Mucosa of stomach (tissue), 1 donor: ENCODE measurements at regions not wholly inside any gene's neighbourhood (a gene's known extent, or its start where the extent isn't known, plus 50 kb on each side); places are given as distances from the start of the nearest gene placed in this dataset.

Experiments
- H3K27me3 ChIP-seq: one replicate; pipeline ENCODE4 v1.7.0; 2013; ENCODE audit warnings: mild to moderate bottlenecking, low read length; ENCODE audit not compliant: control insufficient read depth, insufficient read depth
- H3K36me3 ChIP-seq: one replicate; pipeline ENCODE4 v1.7.0; 2013; ENCODE audit warnings: low read length; ENCODE audit not compliant: control insufficient read depth, insufficient read depth
- H3K4me1 ChIP-seq: one replicate; pipeline ENCODE4 v1.7.0; 2013; ENCODE audit warnings: mild to moderate bottlenecking, low read length; ENCODE audit not compliant: control insufficient read depth, insufficient read depth
- H3K4me3 ChIP-seq: one replicate; pipeline ENCODE4 v1.7.0; 2013; ENCODE audit warnings: low read length
- H3K9ac ChIP-seq: one replicate; pipeline ENCODE4 v1.7.0; 2013; ENCODE audit warnings: mild to moderate bottlenecking, low read length, moderate library complexity
- H3K9me3 ChIP-seq: one replicate; pipeline ENCODE4 v1.7.0; 2013; ENCODE audit warnings: mild to moderate bottlenecking, low read length, moderate library complexity; ENCODE audit not compliant: control insufficient read depth
- donor health status: Pancreatic carcinoma.

DNA sequence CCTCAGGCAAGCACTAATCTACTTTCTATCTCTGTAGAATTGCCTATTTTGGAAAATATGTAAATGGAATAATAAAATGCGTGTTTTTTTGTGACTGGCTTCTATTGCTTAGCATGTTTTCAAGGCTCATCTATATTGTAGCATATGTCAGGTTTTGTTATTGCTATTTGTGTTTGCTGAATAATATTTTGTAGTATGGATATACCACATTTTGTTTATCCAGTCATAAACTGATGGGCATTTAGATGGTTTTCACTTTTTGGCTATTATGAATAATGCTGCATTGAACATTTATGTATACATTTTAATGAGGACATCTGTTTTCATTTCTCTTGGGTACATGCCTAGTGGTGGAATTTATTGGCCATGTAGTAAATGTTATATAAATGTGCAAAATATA, 183.3 kb upstream of the ZP4 start:
- no peaks in the 10 kb centered on the region for H3K4me1 ChIP-seq
- no peaks in the 10 kb centered on the region for H3K27me3 ChIP-seq
- H3K4me3 ChIP-seq = no peak overlapping the region
- H3K36me3 ChIP-seq = no peaks in the 10 kb centered on the region
- H3K9ac ChIP-seq = no peak overlapping the region
- H3K9me3 ChIP-seq = no peaks in the 10 kb centered on the region

DNA sequence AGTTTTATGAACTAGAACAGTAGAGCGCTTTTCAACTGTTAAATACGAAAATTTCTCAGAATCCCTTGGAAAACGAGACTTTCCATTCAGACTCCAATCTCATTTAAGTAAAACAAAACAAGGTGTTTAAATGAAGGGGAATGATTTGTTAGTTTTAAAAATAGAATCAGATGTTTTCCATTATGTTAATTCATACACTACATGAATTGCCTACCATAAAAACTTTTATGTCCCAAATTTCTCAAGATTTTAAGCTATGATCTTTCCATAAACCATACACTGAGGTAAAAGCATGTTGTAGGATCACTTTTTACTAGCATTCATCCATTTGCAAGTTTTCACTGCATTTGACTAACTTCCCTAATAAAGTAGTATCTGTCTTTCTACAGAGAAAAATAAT, 180.3 kb upstream of the ZP4 start:
- no peak overlapping the region for H3K9ac ChIP-seq
- H3K4me3 ChIP-seq = no peak overlapping the region
- no peaks in the 10 kb centered on the region for H3K9me3 ChIP-seq

DNA sequence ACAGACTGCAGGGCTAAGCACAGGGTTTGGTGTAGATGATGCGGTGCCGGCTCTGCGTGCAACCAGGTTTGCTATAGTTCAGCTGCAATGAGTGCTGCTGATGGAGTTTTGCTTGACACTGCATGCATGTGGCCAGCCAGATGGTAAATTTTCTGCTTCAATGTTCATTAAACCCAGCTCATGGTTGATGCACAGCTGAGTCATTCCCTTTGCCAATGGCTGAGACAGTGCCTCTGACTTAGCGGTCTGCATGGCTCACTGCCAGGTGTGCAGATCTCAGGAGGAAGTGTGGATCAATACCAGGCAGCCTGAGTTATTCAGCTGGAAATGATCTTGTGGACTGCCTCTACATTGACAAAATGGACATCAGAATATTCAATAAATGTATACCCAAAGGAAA, 172.7 kb upstream of the ZP4 start:
- Histone ChIP-seq H3K9me3 (no peaks in the 10 kb centered on the region), H3K4me3 (no peak overlapping the region), H3K27me3 (no peaks in the 10 kb centered on the region), H3K36me3 (no peaks in the 10 kb centered on the region), H3K4me1 (no peaks in the 10 kb centered on the region), H3K9ac (no peak overlapping the region)

More for the DNA sequence above, 180.3 kb upstream of the ZP4 start:
- Histone ChIP-seq H3K36me3 (no peaks in the 10 kb centered on the region), H3K4me1 (no peaks in the 10 kb centered on the region), H3K27me3 (no peaks in the 10 kb centered on the region)

DNA sequence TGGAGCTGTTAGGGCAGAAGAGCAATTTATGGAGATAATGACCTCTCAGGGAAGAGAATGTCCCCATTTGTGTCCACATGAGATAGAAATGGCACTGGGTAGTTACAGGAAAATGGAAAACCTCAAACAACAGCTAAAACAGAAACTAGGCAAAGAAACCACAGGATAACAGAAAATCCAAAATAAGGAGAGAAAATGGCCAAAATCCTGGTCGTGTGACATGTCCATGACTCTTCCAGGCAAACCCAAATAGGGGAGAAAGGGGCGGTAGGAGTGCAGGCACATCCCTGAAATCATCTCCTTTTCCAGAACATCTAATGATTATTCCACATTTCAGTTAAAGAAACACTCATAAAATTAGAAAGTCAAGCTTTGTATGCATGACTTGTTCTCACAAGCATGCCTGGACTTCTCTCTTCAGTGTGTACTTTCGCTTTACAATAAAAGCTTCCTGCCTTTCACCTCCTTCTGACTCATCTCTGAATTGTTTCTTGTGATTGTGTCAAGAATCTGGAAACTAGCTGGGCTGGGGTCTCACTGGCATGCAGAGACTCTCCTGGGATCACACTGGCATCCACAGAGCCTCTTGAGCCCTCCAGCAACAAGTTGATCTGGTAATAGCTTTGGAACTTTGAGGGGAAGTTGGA, 171.4 kb upstream of the ZP4 start:
- Histone ChIP-seq H3K27me3 (no peaks in the 10 kb centered on the region), H3K9me3 (no peaks in the 10 kb centered on the region), H3K4me3 (no peak overlapping the region), H3K9ac (no peak overlapping the region), H3K36me3 (no peaks in the 10 kb centered on the region), H3K4me1 (no peaks in the 10 kb centered on the region)

DNA sequence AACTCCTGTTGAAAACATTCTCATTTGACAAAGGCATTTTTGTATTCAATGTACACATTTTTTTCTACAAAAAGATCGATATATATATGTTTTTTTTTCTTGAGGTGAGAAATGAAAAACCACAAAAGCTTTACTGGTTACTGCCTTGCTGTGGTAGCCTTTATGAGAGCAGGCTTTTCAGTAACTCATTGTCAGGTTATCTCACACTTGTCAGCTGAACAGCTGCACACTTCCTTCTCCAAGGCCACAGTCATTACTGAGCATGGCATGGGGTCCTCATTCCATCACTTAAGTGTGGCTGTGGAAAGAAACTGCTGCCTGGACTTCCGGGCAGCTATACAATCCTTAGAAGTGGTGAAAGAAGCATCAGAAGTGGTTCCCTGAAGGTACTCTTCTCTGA, 169.3 kb upstream of the ZP4 start:
- Histone ChIP-seq H3K4me1 (no peaks in the 10 kb centered on the region), H3K9ac (no peak overlapping the region), H3K4me3 (no peak overlapping the region), H3K9me3 (no peaks in the 10 kb centered on the region), H3K27me3 (no peaks in the 10 kb centered on the region), H3K36me3 (no peaks in the 10 kb centered on the region)

DNA sequence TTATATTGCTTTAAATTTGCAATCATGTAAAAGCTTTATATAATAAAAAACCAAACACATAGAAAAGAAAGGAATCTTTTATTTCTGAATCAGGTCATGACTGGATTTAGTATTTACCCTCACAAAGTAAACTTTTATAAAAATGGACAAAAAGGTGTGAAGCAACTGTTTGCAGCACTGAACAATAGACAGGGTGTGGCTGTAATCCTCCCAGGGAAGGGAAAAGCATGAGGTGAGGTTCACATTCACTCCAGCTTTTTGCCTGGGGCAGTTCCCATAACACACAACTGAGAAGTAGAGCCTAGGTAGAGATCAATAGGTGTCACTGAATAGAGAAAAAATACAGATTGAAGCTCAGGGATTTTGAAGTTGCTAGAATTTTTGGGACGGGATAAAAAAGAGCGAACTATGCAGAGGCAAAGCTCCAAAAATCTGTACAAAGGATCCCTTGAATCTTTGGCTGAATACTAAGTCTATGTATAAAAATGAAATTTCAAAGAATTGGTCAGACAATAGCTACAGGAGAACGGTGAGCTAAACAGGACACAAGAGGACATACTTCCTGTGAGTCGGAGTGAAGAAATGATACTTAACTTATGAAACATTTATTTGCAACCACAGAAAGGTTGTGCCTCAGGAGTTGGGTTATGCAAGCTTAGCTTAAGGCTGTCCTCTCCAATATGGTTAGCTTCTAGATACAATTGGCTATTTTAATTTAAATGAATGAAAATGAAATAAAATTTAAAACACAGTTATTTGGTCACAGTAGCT, 162.0 kb upstream of the ZP4 start:
- H3K36me3 ChIP-seq = no peaks in the 10 kb centered on the region
- H3K4me3 ChIP-seq = no peak overlapping the region
- H3K4me1 ChIP-seq = no peaks in the 10 kb centered on the region
- H3K27me3 ChIP-seq = no peaks in the 10 kb centered on the region
- no peaks in the 10 kb centered on the region for H3K9me3 ChIP-seq
- H3K9ac ChIP-seq = no peak overlapping the region

DNA sequence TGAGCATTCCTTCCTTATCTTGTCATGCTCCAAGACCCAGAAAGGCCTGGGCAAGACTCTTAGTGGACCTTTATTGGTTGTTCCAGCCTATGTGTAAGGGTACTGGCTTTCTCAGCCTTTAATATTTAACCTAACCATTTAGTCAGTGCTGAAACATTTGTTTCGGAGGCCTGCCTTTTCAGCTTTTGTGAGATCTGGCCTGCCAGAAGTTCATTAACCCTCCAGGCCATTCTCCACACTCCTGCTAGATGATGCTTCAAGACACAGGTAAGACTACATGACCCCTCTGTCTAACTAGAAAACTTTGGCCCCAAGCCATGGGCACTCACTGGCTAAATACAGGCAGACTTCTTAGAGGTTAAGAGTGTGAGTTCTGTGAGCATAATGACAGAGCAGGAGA, 138.4 kb upstream of the ZP4 start:
- H3K9ac ChIP-seq = no peak overlapping the region
- no peaks in the 10 kb centered on the region for H3K36me3 ChIP-seq
- H3K27me3 ChIP-seq = no peaks in the 10 kb centered on the region
- H3K9me3 ChIP-seq = no peaks in the 10 kb centered on the region
- H3K4me1 ChIP-seq = no peaks in the 10 kb centered on the region
- H3K4me3 ChIP-seq = no peak overlapping the region

DNA sequence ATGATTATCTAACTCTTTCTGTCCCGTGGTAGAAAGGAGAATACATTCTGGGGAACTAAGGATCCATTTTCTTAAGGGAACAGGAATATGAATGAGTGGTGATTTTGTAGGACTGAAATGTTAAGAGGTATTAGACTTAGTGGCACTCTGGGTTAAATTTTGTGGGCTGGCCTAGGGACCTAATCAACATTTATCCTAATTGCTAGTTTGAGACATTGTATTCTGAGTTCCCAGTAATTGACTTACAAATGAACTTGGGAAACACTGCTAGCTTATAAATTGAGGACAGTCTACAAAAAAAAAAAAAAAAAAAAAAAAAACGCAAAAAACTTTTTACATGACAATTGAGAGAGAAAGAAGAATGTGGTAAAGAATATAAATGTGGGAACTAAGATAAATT, 136.6 kb upstream of the ZP4 start:
- Histone ChIP-seq H3K4me3 (no peak overlapping the region), H3K36me3 (no peaks in the 10 kb centered on the region), H3K27me3 (no peaks in the 10 kb centered on the region), H3K9me3 (no peaks in the 10 kb centered on the region), H3K4me1 (no peaks in the 10 kb centered on the region), H3K9ac (no peak overlapping the region)

DNA sequence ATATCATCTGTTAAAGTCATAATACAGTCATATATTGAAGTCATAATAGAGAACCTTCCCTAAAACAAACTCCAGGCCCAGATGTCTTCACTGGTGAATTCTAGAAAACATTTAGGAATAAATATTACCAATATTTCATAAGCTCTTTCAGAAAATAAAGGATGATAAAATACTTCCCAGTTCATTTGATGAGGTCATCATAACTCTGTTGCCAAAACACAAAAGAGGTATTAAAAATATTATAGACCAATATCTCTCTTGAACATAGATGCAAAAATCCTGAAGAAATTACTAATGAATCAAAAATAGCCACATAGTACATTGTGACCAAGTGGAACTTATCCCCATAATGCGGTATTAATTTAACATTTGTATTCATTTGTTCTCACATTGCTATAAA, 132.4 kb upstream of the ZP4 start:
- no peaks in the 10 kb centered on the region for H3K27me3 ChIP-seq

DNA sequence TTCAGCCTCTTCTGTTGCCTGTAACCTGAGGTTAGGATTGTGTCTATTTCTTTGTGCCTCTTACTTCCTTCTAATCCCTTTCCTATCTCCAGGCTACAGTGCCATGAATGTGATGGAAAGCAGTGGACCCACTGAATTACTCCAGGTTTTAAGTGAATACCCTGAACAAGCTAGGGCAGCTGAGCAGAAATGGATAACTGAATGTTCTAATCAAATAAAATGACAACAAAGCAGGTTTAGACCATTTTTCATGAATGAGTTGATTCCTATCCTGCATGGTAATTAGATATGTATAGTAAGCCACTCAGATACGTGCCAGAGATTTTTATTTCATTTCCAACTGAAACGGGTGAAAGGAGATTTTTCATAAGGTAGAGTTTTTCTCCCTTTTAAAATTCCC, 127.5 kb upstream of the ZP4 start:
- Histone ChIP-seq H3K4me1 (no peaks in the 10 kb centered on the region), H3K36me3 (no peaks in the 10 kb centered on the region), H3K27me3 (no peaks in the 10 kb centered on the region), H3K9ac (no peak overlapping the region), H3K9me3 (no peaks in the 10 kb centered on the region), H3K4me3 (no peak overlapping the region)

More for the DNA sequence above, 132.4 kb upstream of the ZP4 start:
- no peak overlapping the region for H3K9ac ChIP-seq
- no peaks in the 10 kb centered on the region for H3K4me1 ChIP-seq
- H3K36me3 ChIP-seq = no peaks in the 10 kb centered on the region
- H3K9me3 ChIP-seq = no peaks in the 10 kb centered on the region
- H3K4me3 ChIP-seq = no peak overlapping the region

DNA sequence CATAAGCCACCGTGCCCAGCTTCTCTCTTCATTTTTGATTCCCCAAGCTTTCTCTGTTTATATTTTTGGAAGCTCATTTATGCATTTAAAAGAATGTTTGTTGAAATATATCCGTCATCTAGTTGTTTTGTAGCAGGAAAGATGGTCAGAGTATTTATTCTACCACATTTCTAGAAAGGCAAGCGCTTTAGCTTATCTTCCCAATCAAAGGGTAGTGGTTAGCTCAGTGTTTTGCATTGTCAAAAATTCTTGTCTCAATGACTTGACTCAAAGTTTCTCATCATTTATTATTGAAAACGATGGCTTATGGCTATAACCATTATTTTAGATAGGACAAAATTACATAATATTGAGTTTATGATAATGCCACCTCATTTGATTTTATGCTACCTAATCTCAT, 116.1 kb upstream of the ZP4 start:
- Histone ChIP-seq H3K36me3 (no peaks in the 10 kb centered on the region), H3K4me1 (no peaks in the 10 kb centered on the region), H3K9me3 (no peaks in the 10 kb centered on the region), H3K27me3 (no peaks in the 10 kb centered on the region), H3K4me3 (no peak overlapping the region), H3K9ac (no peak overlapping the region)

DNA sequence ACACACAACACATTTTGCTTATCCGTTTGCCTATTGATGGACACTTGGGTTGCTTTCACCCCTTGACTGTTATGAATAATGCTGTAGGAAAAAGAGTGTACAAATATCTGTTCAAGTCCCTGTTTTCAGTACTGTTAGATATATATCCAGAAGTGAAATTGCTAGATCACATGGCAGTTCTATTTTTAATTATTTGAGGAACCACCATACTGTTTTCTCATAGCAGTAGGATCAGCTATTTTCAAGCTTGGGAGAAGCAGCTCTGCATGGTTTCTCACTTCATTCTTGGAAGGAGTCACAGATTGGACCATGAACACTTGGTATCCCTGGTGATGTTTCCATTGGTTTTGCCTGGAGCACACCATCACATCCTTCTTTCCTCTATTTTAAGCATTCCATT, 114.4 kb upstream of the ZP4 start:
- H3K9me3 ChIP-seq = no peaks in the 10 kb centered on the region
- H3K4me3 ChIP-seq = no peak overlapping the region
- H3K4me1 ChIP-seq = no peaks in the 10 kb centered on the region
- no peaks in the 10 kb centered on the region for H3K36me3 ChIP-seq
- H3K9ac ChIP-seq = no peak overlapping the region
- no peaks in the 10 kb centered on the region for H3K27me3 ChIP-seq
